ENCODE measurements at regions not wholly inside any gene's neighbourhood (a gene's known extent, or its start where the extent isn't known, plus 50 kb on each side); places are given as distances from the start of the nearest gene placed in this dataset.

GRCh38 chr14:49019467-49020115, 566.6 kb downstream of the RPS29 start (continued):
- no peak for TF ChIP-seq REST (IDR thresholded peaks at IDR 0.05)

- Histone ChIP-seq H3K27ac (ENCODE audit: low read depth in 1 of 2, low read length in 2 of 2) (no peak overlapping the region), H3K27me3 (ENCODE audit: control insufficient read depth in 4 of 4, insufficient read depth in 4 of 4, low read length in 3 of 4) (no peaks in the 10 kb centered on the region), H3K9ac (ENCODE audit: low read depth in 1 of 2, low read length in 2 of 2) (no peak overlapping the region), H3K36me3 (ENCODE audit: control insufficient read depth in 4 of 4, insufficient read depth in 3 of 4, low read depth in 1 of 4, low read length in 3 of 4) (no peaks in the 10 kb centered on the region), H3K9me3 (ENCODE audit: control insufficient read depth in 4 of 4, low read length in 3 of 4) (no peaks in the 10 kb centered on the region), H3K4me1 (ENCODE audit: control insufficient read depth in 4 of 4, insufficient read depth in 4 of 4, low read length in 3 of 4) (no peaks in the 10 kb centered on the region), H3K4me3 (ENCODE audit: low read depth in 1 of 3, low read length in 3 of 3) (no peak overlapping the region)
- WGBS, result 22% methylated on average over 5 of the region's 5 CpGs
- TF ChIP-seq HNF4A (conservative IDR thresholded peaks at IDR 0.05), result peak in 1 of 2 donors; percentile 16
- TF ChIP-seq RXRA (IDR thresholded peaks at IDR 0.05), result peak; percentile 57 to 67
- no peak for TF ChIP-seq MAX (IDR thresholded peaks at IDR 0.05)
- TF ChIP-seq REST (IDR thresholded peaks at IDR 0.05), result no peak
- no peak for DNase-seq (ENCODE audit: low spot score)
These were observed 568.7 kb downstream of the RPS29 start for GRCh38 chr14:49017447-49017846.

GRCh38 chr14:49016381-49016780, 569.8 kb downstream of the RPS29 start:
- no peak overlapping the region for H3K27ac ChIP-seq (ENCODE audit: low read depth in 1 of 2, low read length in 2 of 2)
- 85% methylated on average over 2 of the region's 2 CpGs for WGBS
- H3K4me1 ChIP-seq (ENCODE audit: control insufficient read depth in 4 of 4, insufficient read depth in 4 of 4, low read length in 3 of 4), result no peaks in the 10 kb centered on the region
- H3K4me3 ChIP-seq (ENCODE audit: low read depth in 1 of 3, low read length in 3 of 3), result no peak overlapping the region
- DNase-seq (ENCODE audit: low spot score), result no peak
- no peak overlapping the region for H3K9ac ChIP-seq (ENCODE audit: low read depth in 1 of 2, low read length in 2 of 2)
- no peaks in the 10 kb centered on the region for H3K36me3 ChIP-seq (ENCODE audit: control insufficient read depth in 4 of 4, insufficient read depth in 3 of 4, low read depth in 1 of 4, low read length in 3 of 4)
- H3K27me3 ChIP-seq (ENCODE audit: control insufficient read depth in 4 of 4, insufficient read depth in 4 of 4, low read length in 3 of 4), result no peaks in the 10 kb centered on the region
- TF ChIP-seq FOXA1 (IDR thresholded peaks at IDR 0.05), result no peak
- H3K9me3 ChIP-seq (ENCODE audit: control insufficient read depth in 4 of 4, low read length in 3 of 4), result no peaks in the 10 kb centered on the region

GRCh38 chr14:49014476-49014875, 571.7 kb downstream of the RPS29 start:
- no peak overlapping the region for H3K27ac ChIP-seq (ENCODE audit: low read depth in 1 of 2, low read length in 2 of 2)
- no peak overlapping the region for H3K4me3 ChIP-seq (ENCODE audit: low read depth in 1 of 3, low read length in 3 of 3)
- TF ChIP-seq MAX (IDR thresholded peaks at IDR 0.05) (no peak), HNF4A (conservative IDR thresholded peaks at IDR 0.05) (no peak), YY1 (IDR thresholded peaks at IDR 0.05) (no peak), ATF3 (IDR thresholded peaks at IDR 0.05) (no peak), RXRA (IDR thresholded peaks at IDR 0.05) (no peak), GABPA (IDR thresholded peaks at IDR 0.05 in 1 of 2, conservative IDR thresholded peaks at IDR 0.05 in 1 of 2) (no peak), FOXA2 (IDR thresholded peaks at IDR 0.05) (no peak), EGR1 (IDR thresholded peaks at IDR 0.05; ENCODE audit: low read depth in 2 of 2) (no peak), REST (IDR thresholded peaks at IDR 0.05) (no peak), HNF4G (IDR thresholded peaks at IDR 0.05) (no peak), TAF1 (conservative IDR thresholded peaks at IDR 0.05) (no peak), JUND (IDR thresholded peaks at IDR 0.05) (no peak)

More at GRCh38 chr14:49014476-49014875, 571.7 kb downstream of the RPS29 start:
- Histone ChIP-seq H3K27me3 (ENCODE audit: control insufficient read depth in 4 of 4, insufficient read depth in 4 of 4, low read length in 3 of 4) (no peaks in the 10 kb centered on the region), H3K9me3 (ENCODE audit: control insufficient read depth in 4 of 4, low read length in 3 of 4) (no peaks in the 10 kb centered on the region), H3K36me3 (ENCODE audit: control insufficient read depth in 4 of 4, insufficient read depth in 3 of 4, low read depth in 1 of 4, low read length in 3 of 4) (no peaks in the 10 kb centered on the region), H3K4me1 (ENCODE audit: control insufficient read depth in 4 of 4, insufficient read depth in 4 of 4, low read length in 3 of 4) (no peaks in the 10 kb centered on the region), H3K9ac (ENCODE audit: low read depth in 1 of 2, low read length in 2 of 2) (no peak overlapping the region)
- WGBS, result 76% methylated on average over 3 of the region's 3 CpGs
- no peak for DNase-seq (ENCODE audit: low spot score)
